ENCODE measurements at regions not wholly inside any gene's neighbourhood (a gene's known extent, or its start where the extent isn't known, plus 50 kb on each side); places are given as distances from the start of the nearest gene placed in this dataset.

- TF ChIP-seq CTCF (IDR thresholded peaks at IDR 0.05): no peak
Observed at GRCh38 chrX:14295426-14295825, 233.9 kb upstream of the GLRA2 start.

- no peak for TF ChIP-seq CTCF (IDR thresholded peaks at IDR 0.05)
Observed at GRCh38 chrX:14291666-14292500, 237.5 kb upstream of the GLRA2 start.

- no peak for TF ChIP-seq CTCF (IDR thresholded peaks at IDR 0.05)
Observed at GRCh38 chrX:14290335-14290734, 239.0 kb upstream of the GLRA2 start.

GRCh38 chrX:14274691-14275090 is 245.0 kb upstream of the GEMIN8 start:
- no peak for TF ChIP-seq CTCF (IDR thresholded peaks at IDR 0.05)

GRCh38 chrX:14267216-14267615 is 237.5 kb upstream of the GEMIN8 start:
- TF ChIP-seq CTCF (IDR thresholded peaks at IDR 0.05): no peak

GRCh38 chrX:14266705-14267104 is 237.0 kb upstream of the GEMIN8 start:
- no peak for TF ChIP-seq CTCF (IDR thresholded peaks at IDR 0.05)

GRCh38 chrX:14243823-14244222 is 214.1 kb upstream of the GEMIN8 start:
- no peak for TF ChIP-seq CTCF (IDR thresholded peaks at IDR 0.05)

Measured in LNCAP (cell line).